Liver (tissue), 3 donors: ENCODE measurements at regions not wholly inside any gene's neighbourhood (a gene's known extent, or its start where the extent isn't known, plus 50 kb on each side); places are given as distances from the start of the nearest gene placed in this dataset.

Experiments used
- ATF3 ChIP-seq: IDR thresholded peaks from 2 replicates; pipeline ENCODE4 v1.6.1; 2016; ENCODE audit warnings: antibody characterized with exemption
- CTCF ChIP-seq: fragments of 150-350 bp; IDR thresholded peaks from 2 replicates; pipeline ENCODE4 v1.5.1; 2017; ENCODE audit warnings: improper control_type of control experiment, low read depth, low read length; ENCODE audit not compliant: missing input control
- MAX ChIP-seq: IDR thresholded peaks from 2 replicates; pipeline ENCODE4 v1.6.1; 2016; ENCODE audit warnings: antibody characterized with exemption
- TAF1 ChIP-seq: conservative IDR thresholded peaks from 2 replicates; pipeline ENCODE4 v1.6.1; 2016; ENCODE audit warnings: antibody characterized with exemption, mild to moderate bottlenecking
- donor health status: healthy.
- donor health status: healthy.

GRCh38 chr14:27002179-27002578 lies 404.3 kb upstream of the NOVA1 start:
- no peak for TF ChIP-seq CTCF
- no peak for TF ChIP-seq TAF1
- TF ChIP-seq ATF3: no peak
- TF ChIP-seq MAX: no peak
